ENCODE measurements at regions not wholly inside any gene's neighbourhood (a gene's known extent, or its start where the extent isn't known, plus 50 kb on each side); places are given as distances from the start of the nearest gene placed in this dataset.

DNA sequence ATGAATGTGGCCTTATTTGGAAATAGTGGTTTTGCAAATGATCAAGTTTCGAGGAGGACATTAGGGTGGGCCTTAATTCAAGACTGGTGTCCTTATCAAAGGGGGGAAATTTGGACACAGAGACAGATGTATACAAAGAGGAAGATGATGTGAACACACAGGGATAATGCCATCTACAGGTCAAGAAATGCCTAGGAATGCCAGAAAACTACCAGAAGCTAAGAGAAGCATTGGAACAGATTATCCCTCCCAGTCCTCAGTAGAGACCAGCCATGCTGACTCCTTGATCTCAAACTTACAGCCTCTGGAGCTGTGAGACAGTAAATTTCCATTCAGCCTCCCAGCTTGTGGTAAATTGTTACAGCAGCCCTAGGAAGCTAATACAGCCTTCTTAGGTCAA lies 151.4 kb downstream of the PTGER3 start:
- H3K9me3 Mint-ChIP-seq, result no peaks in the 10 kb centered on the region
- no peak overlapping the region for H3K27ac Mint-ChIP-seq

DNA sequence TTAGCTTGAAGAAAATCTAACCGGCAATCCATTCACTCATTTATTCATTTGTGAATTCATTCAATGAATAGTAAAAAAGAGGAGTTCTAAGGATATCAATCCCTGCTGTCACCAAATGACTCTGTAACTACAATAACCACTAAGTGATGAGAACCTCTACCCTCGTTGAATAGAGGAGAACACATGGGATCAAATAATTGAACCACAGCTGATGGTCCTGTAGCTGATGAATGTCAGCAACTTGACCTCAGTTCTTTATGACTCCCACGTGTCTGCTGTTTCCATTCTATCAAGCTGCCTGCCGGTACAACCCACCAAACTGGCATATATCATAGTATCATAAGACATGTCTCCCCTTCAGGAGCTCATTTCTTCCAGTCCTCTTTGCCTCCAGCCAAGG lies 150.3 kb downstream of the PTGER3 start:
- peaks cover 7% of the 10 kb centered on the region for H3K4me1 Mint-ChIP-seq (ENCODE audit: low read depth)
- no peaks in the 10 kb centered on the region for H3K36me3 Mint-ChIP-seq (ENCODE audit: low read depth)
- no peak for DNase-seq (ENCODE audit: low spot score)
- intact Hi-C loops (cut with micrococcal nuclease), result loop anchor here (5.0 kb wide), 2 partner anchors 35 to 210 kb away; no protein-coding TSS in a partner anchor
- peaks cover 39% of the 10 kb centered on the region for H3K27me3 Mint-ChIP-seq (ENCODE audit: low read depth)
- no peak overlapping the region for H3K4me3 Mint-ChIP-seq (ENCODE audit: low read depth)
- no peak overlapping the region for H3K27ac Mint-ChIP-seq
- no peaks in the 10 kb centered on the region for H3K9me3 Mint-ChIP-seq

More for the DNA sequence above, 151.4 kb downstream of the PTGER3 start:
- Mint-ChIP-seq H3K36me3 (ENCODE audit: low read depth) (no peaks in the 10 kb centered on the region), H3K27me3 (ENCODE audit: low read depth) (peaks cover 32% of the 10 kb centered on the region), H3K4me1 (ENCODE audit: low read depth) (peaks cover 7% of the 10 kb centered on the region), H3K4me3 (ENCODE audit: low read depth) (no peak overlapping the region)
- intact Hi-C loops (cut with micrococcal nuclease), result loop anchor here (5.0 kb wide), 2 partner anchors 36 to 209 kb away; no protein-coding TSS in a partner anchor
- DNase-seq (ENCODE audit: low spot score), result no peak

DNA sequence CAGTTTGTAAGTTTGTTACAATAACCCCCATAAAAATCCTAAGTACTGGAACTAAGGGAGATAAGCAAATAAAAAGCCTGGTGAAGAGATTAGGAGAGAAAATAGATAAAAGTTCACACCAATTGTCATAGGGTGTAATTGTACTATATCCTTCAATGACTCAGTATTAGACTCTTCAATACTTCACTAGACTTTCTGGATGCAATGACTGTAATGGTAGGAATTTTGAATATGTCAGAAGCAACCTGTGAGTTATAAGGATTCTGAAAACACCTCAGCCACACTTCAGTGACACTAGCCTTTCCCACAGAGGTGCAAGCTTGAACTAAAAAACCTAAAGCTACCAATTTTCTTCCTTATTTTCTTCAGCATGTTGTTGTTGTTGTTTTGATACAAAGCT lies 147.9 kb downstream of the PTGER3 start:
- no peak overlapping the region for H3K4me3 Mint-ChIP-seq (ENCODE audit: low read depth)
- H3K4me1 Mint-ChIP-seq (ENCODE audit: low read depth), result peaks cover 9% of the 10 kb centered on the region
- no peak overlapping the region for H3K27ac Mint-ChIP-seq
- no peak for DNase-seq (ENCODE audit: low spot score)
- H3K36me3 Mint-ChIP-seq (ENCODE audit: low read depth), result no peaks in the 10 kb centered on the region
- peaks cover 40% of the 10 kb centered on the region for H3K27me3 Mint-ChIP-seq (ENCODE audit: low read depth)
- peaks cover 7% of the 10 kb centered on the region for H3K9me3 Mint-ChIP-seq
- intact Hi-C loops (cut with micrococcal nuclease), result loop anchor here (5.0 kb wide), 2 partner anchors 33 to 212 kb away; no protein-coding TSS in a partner anchor

DNA sequence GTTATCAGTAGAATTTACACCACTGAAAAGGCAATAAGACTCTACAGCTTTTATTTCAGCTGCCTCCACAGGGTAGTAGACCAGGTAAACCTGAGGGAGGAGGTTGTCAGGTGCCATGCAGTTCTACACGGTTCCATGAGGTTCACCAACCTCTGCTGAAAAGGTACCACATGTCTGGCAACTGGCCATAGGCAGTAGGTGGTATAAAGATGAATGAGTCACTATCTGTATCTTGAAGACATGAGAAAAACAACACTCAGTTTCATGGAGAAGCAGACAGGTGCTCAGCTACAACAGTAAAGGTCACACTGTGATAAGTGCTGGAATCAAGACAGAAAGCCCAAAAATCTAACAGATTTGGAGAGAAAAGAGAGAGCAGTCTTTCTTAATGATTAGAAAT lies 145.4 kb downstream of the PTGER3 start:
- Mint-ChIP-seq H3K36me3 (ENCODE audit: low read depth) (no peaks in the 10 kb centered on the region), H3K27me3 (ENCODE audit: low read depth) (peaks cover 28% of the 10 kb centered on the region), H3K4me1 (ENCODE audit: low read depth) (peaks cover 2% of the 10 kb centered on the region), H3K9me3 (peaks cover 7% of the 10 kb centered on the region), H3K4me3 (ENCODE audit: low read depth) (no peak overlapping the region), H3K27ac (no peak overlapping the region)
- DNase-seq (ENCODE audit: low spot score), result no peak
- intact Hi-C loops (cut with micrococcal nuclease), result no loop called here

DNA sequence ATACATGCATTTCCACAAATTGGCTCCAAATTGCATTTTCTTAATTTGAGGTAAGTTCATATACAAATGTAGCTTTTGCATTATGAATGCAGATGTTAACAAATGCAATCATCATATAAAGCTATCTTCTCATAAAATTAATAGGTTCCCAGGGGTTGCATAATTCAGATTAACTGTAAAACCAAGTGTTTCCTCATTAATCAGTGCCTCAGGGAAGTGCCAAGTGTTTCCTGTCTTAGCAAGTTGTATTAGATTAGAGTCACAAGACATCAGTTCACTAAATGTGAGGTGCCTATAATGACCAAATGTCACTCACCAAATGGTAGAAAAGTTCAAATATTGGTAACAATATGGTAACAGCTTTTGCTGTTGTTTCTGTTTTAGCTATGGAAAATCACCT lies 140.8 kb downstream of the PTGER3 start:
- Mint-ChIP-seq H3K9me3 (peaks cover 12% of the 10 kb centered on the region), H3K4me3 (ENCODE audit: low read depth) (no peak overlapping the region), H3K4me1 (ENCODE audit: low read depth) (peaks cover 20% of the 10 kb centered on the region), H3K27me3 (ENCODE audit: low read depth) (peaks cover 13% of the 10 kb centered on the region), H3K27ac (no peak overlapping the region), H3K36me3 (ENCODE audit: low read depth) (peaks cover 1% of the 10 kb centered on the region)
- intact Hi-C loops (cut with micrococcal nuclease), result no loop called here
- DNase-seq (ENCODE audit: low spot score), result no peak

DNA sequence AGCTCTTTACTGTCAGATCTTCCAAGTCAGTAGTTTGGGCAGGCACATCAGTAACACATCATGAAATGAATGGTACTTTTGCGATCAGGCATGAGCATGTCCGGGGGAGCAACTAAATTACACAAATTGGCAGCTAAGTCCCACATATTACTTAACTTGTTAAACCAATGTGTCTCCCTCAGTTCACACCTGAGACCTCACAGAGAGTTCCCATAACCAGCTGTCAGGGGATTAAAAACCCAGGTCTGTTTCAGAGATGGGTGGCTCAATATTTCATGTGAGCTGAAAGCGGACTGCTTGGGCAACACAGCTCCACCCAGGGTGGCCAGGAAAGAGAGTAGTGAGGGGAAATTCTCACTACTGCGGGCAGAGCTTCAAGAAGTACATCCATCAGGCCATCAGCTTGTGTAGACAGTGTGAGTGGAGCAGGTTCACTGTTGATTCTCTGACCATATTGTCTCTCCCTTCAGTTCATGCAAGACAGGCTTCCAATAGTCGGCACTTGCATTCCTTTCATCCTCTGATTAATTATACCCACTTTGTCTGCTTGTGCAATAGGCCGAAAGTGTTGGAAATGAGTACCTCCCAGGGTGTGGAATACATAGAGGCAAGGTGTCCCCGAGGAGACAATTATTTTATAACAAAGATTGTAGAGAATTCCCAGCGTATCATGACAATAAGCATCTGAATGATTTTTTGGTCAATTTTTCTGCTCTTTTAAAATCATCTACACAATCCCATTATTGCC lies 139.9 kb downstream of the PTGER3 start:
- intact Hi-C loops (cut with micrococcal nuclease), result no loop called here
- Mint-ChIP-seq H3K27me3 (ENCODE audit: low read depth) (peaks cover 11% of the 10 kb centered on the region), H3K36me3 (ENCODE audit: low read depth) (peaks cover 5% of the 10 kb centered on the region), H3K9me3 (peaks cover 16% of the 10 kb centered on the region), H3K27ac (no peak overlapping the region), H3K4me3 (ENCODE audit: low read depth) (no peak overlapping the region), H3K4me1 (ENCODE audit: low read depth) (peaks cover 18% of the 10 kb centered on the region)
- no peak for DNase-seq (ENCODE audit: low spot score)

DNA sequence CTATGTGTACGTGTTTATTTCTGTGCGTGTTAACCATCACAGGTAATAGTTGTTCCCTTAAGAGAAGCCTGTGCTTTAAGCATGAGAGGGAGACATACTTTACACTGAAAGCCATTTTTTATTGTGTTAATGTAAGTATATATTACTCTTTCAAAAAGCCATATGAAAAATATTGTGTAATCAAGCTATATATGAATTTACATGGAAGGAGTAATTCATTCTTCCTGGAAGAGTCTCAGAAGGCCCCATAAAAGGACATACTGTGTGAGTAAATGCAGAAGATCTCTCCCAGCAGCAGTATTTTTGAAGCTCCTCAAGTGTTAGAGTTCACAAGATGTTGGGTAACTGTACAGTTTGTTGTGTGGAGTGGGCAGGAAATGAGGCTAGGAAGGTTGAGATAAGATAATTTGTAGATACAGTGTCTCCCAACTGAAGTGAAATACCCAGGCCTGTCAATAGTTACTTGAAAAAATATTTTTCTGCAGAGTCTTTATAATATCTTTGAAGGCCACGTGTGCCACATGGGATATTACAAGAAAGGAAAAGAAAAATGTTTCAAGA lies 138.3 kb downstream of the PTGER3 start:
- DNase-seq (ENCODE audit: low spot score), result no peak
- Mint-ChIP-seq H3K4me1 (ENCODE audit: low read depth) (peaks cover 18% of the 10 kb centered on the region), H3K4me3 (ENCODE audit: low read depth) (no peak overlapping the region), H3K27ac (peak overlapping the region; percentile 7), H3K36me3 (ENCODE audit: low read depth) (peaks cover 5% of the 10 kb centered on the region), H3K27me3 (ENCODE audit: low read depth) (peaks cover 8% of the 10 kb centered on the region), H3K9me3 (peaks cover 12% of the 10 kb centered on the region)
- intact Hi-C loops (cut with micrococcal nuclease), result no loop called here

DNA sequence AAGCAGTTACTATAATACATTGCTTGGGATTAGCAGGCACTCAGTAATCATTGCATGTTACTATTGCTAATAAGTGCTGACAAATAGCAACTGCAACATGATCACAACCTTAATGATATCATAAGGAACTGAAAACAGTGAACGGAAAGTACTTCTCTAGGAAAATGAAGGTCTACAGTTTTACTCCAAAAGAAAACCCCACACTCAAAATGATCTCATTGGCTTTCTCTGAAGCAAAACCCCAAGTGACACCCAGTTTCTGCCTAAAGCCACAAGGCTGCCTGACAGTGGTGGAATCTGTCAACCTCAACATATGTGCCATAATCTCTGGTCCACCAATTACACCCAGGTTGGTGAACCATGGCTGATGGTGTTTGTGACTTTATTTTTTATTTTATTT lies 137.6 kb downstream of the PTGER3 start:
- intact Hi-C loops (cut with micrococcal nuclease), result loop anchor here (1.0 to 10.0 kb wide), 2 partner anchors 19 to 135 kb away; partner anchors contain the start of gene PTGER3
- Mint-ChIP-seq H3K27ac (peak overlapping the region; percentile 56), H3K4me3 (ENCODE audit: low read depth) (no peak overlapping the region), H3K9me3 (peaks cover 10% of the 10 kb centered on the region), H3K27me3 (ENCODE audit: low read depth) (peaks cover 8% of the 10 kb centered on the region), H3K4me1 (ENCODE audit: low read depth) (peaks cover 18% of the 10 kb centered on the region), H3K36me3 (ENCODE audit: low read depth) (peaks cover 5% of the 10 kb centered on the region)
- DNase-seq (ENCODE audit: low spot score), result peak; percentile 12

DNA sequence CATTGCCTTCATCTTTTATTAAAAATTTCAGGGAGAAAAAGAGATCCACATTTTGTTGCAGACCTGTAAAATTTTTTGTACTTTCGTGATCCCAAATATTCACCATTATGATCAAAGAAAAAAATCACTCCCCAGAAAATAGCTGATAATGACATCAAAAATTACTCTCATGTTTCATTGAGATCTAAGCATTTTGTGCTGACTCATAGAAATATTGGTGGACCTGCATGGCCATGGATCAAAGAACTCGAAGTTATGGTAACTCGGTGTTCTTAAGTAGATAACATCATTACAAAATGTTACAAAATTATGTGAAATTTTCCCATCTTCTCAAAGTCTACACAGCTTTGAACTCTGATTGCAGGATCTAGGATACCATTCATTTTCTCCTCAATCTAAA lies 135.8 kb downstream of the PTGER3 start:
- Mint-ChIP-seq H3K36me3 (ENCODE audit: low read depth) (peaks cover 5% of the 10 kb centered on the region), H3K9me3 (peaks cover 10% of the 10 kb centered on the region), H3K27ac (no peak overlapping the region), H3K4me1 (ENCODE audit: low read depth) (peaks cover 28% of the 10 kb centered on the region), H3K27me3 (ENCODE audit: low read depth) (peaks cover 8% of the 10 kb centered on the region), H3K4me3 (ENCODE audit: low read depth) (no peak overlapping the region)
- no peak for DNase-seq (ENCODE audit: low spot score)
- intact Hi-C loops (cut with micrococcal nuclease), result loop anchor here (10.0 kb wide), 1 partner anchor 133 kb away; the partner anchor contains the start of gene PTGER3

DNA sequence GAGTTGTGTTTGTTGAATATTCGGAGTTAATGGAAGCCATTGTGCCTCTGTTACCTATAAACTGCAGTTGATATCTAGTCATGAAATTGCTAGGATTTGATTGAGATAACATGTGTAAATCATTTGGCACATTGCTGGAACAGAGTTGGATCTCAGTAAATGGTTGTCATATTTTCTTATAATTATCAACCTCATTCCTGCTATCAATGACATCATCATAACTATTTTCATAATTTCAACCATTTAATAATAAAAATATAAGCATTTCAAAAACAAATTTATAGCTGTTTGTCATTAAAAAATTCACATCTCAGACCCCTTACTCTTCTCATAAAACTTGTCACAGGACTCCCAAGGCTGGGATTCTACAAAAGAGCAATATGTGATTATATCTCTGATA lies 133.4 kb downstream of the PTGER3 start:
- no peak overlapping the region for H3K4me3 Mint-ChIP-seq (ENCODE audit: low read depth)
- peaks cover 5% of the 10 kb centered on the region for H3K36me3 Mint-ChIP-seq (ENCODE audit: low read depth)
- no peak for DNase-seq (ENCODE audit: low spot score)
- H3K9me3 Mint-ChIP-seq, result peaks cover 10% of the 10 kb centered on the region
- H3K27ac Mint-ChIP-seq, result no peak overlapping the region
- peaks cover 19% of the 10 kb centered on the region for H3K4me1 Mint-ChIP-seq (ENCODE audit: low read depth)
- intact Hi-C loops (cut with micrococcal nuclease), result loop anchor here (10.0 kb wide), 1 partner anchor 131 kb away; the partner anchor contains the start of gene PTGER3
- peaks cover 11% of the 10 kb centered on the region for H3K27me3 Mint-ChIP-seq (ENCODE audit: low read depth)

DNA sequence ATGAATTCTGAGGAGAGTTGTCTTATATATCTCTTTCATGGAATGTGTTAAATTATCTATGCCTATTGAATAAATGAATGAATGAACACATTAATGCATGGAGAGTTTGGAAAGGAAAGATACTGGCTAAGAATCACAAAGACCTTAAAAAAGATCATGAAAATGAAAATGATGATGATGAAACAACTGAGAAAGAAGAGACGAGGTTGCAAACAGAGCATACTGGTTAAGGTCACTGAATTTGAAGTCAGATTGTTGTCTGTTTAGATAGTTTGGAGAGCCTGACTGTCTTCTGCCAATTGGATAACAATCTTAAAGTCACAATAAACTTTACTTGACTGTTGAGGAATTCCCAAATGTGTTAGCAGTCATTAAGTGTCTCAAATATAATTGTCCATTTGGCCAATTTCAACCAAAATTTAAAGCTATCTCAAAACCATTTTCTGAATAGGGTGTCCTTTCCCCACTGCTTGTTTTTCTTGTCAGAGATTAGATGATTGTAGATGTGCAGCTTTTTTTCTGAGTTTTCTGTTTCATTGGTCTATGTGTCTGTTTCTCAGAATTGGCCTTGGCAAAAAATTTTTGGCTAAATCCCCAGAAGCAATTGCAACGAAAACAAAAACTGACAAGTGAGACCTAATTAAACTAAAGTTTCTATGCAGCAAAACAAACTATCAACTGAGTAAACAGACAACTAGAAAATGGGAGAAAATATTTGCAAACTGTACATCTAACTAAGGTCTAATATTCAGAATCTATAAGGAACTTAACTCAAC lies 132.2 kb downstream of the PTGER3 start:
- Mint-ChIP-seq H3K27me3 (ENCODE audit: low read depth) (peaks cover 11% of the 10 kb centered on the region), H3K4me3 (ENCODE audit: low read depth) (no peak overlapping the region), H3K9me3 (peaks cover 15% of the 10 kb centered on the region), H3K4me1 (ENCODE audit: low read depth) (peaks cover 10% of the 10 kb centered on the region), H3K36me3 (ENCODE audit: low read depth) (peaks cover 5% of the 10 kb centered on the region), H3K27ac (peak overlapping the region; percentile 26)
- no peak for DNase-seq (ENCODE audit: low spot score)
- intact Hi-C loops (cut with micrococcal nuclease), result loop anchor here (10.0 kb wide), 1 partner anchor 129 kb away; the partner anchor contains the start of gene PTGER3

DNA sequence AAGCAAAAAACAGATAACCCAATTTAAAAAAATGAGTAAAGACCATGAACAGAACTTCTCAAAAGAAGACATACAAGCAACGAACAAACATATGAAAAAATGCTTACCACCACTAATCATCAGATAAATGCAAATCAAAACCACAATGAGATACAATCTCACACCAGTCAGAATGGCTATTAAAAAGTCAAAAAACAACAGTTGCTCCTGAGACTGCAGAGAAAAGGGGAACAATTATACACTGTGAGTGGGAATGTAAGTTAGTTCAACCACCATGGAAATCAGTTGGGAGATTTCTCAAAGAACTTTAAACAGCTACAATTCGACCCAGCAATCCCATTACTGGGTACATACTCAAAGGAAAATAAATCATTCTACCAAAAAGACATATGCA lies 131.6 kb downstream of the PTGER3 start:
- Mint-ChIP-seq H3K27me3 (ENCODE audit: low read depth) (peaks cover 11% of the 10 kb centered on the region), H3K9me3 (peaks cover 19% of the 10 kb centered on the region), H3K4me3 (ENCODE audit: low read depth) (no peak overlapping the region), H3K36me3 (ENCODE audit: low read depth) (peaks cover 5% of the 10 kb centered on the region), H3K4me1 (ENCODE audit: low read depth) (peaks cover 10% of the 10 kb centered on the region), H3K27ac (no peak overlapping the region)
- DNase-seq (ENCODE audit: low spot score), result no peak
- intact Hi-C loops (cut with micrococcal nuclease), result loop anchor here (10.0 kb wide), 1 partner anchor 129 kb away; the partner anchor contains the start of gene PTGER3
